ENCODE measurements at regions not wholly inside any gene's neighbourhood (a gene's known extent, or its start where the extent isn't known, plus 50 kb on each side); places are given as distances from the start of the nearest gene placed in this dataset.

DNA sequence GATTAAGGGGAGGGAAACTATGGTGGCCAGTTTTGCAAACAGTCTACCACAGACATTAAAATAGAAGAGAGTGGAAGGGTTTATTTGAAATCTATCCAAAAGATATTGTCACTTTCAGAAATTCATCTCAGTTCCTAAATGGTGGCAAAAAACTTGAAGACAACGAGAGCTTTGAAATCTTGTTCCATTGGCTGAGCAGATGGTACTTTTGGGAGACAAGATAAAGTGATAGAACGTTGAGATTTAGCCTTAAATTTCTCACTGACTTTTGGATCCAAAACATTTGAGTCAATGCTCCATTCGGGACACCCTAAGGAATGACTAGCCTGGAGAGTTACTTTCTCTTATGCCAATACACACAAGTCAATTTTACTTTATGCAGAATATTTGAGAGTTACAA, 319.1 kb upstream of the LARGE1 start:
- DNase-seq (ENCODE audit: low read depth) = no peak
- TF ChIP-seq, protein P1, sequence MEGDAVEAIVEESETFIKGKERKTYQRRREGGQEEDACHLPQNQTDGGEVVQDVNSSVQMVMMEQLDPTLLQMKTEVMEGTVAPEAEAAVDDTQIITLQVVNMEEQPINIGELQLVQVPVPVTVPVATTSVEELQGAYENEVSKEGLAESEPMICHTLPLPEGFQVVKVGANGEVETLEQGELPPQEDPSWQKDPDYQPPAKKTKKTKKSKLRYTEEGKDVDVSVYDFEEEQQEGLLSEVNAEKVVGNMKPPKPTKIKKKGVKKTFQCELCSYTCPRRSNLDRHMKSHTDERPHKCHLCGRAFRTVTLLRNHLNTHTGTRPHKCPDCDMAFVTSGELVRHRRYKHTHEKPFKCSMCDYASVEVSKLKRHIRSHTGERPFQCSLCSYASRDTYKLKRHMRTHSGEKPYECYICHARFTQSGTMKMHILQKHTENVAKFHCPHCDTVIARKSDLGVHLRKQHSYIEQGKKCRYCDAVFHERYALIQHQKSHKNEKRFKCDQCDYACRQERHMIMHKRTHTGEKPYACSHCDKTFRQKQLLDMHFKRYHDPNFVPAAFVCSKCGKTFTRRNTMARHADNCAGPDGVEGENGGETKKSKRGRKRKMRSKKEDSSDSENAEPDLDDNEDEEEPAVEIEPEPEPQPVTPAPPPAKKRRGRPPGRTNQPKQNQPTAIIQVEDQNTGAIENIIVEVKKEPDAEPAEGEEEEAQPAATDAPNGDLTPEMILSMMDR (IDR thresholded peaks at IDR 0.05; ENCODE audit: insufficient read depth, low read depth, low read length, missing control alignments) = no peak
- no peak overlapping the region for H3K4me3 ChIP-seq (ENCODE audit: low read length)

DNA sequence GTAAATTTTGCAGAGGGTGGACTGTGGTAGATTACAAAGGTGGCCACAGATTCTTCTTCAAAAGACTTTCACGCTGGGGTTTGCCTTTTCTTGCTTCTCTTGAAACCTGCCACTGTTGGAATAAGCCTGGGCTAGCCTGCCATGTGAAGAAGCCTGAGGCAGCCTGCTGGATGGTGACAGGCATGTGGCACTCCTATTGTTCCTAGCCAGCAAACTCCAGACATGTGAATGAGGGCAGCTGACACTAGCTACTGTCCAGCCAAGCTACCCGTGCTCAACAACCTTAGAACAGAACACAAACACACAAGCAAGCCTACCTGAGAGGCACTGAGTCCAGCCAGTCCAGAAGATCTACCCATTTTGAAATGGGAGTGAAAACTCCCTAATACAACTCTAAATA, 322.7 kb upstream of the LARGE1 start:
- no peak for DNase-seq (ENCODE audit: low read depth)
- TF ChIP-seq, protein P1 (IDR thresholded peaks at IDR 0.05; ENCODE audit: insufficient read depth, low read depth, low read length, missing control alignments) = no peak
- H3K4me3 ChIP-seq (ENCODE audit: low read length) = no peak overlapping the region

DNA sequence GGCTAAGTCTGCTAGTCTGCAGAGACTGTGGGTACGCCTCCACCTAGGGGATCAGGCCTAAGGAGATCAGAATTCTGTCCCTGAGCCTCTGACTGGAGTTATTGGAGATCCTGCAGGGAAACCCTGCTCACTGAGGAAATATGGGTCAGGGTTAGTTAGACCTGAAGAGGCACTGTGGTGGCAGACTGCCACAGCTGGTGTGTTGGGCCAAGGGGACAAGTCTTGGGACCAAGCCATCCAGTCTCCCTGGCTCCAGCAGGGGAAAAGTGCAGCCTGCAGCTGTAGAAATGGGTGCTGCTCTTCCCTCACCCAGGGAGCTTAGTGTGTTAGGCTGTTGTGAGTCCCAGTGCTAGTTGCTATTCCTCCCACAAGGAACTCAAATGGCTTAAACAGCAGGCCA, 334.8 kb upstream of the LARGE1 start:
- DNase-seq (ENCODE audit: low read depth) = no peak
- TF ChIP-seq, protein P1 (IDR thresholded peaks at IDR 0.05; ENCODE audit: insufficient read depth, low read depth, low read length, missing control alignments) = no peak
- no peak overlapping the region for H3K4me3 ChIP-seq (ENCODE audit: low read length)

DNA sequence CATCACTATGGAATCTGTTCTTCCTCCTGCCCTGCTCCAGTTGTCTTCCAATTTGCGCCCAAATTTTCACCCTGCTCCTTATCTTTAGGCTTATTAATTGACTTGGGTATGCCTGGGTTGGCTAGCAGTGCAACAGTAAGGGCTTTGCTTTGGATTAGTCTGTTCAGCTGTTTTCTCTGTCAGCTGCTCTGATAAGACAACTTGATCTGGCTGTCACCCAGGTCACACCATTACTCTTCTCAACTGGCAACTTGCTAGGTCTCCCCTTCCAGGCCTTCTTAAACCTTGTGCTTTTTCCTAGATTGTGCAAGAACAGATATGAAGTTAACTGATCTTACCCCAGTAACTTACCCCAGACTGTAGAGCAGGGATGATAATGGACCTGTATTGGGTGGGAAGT, 357.8 kb upstream of the LARGE1 start:
- H3K4me3 ChIP-seq (ENCODE audit: low read length) = no peak overlapping the region
- no peak for DNase-seq (ENCODE audit: low read depth)
- TF ChIP-seq, protein P1 (IDR thresholded peaks at IDR 0.05; ENCODE audit: insufficient read depth, low read depth, low read length, missing control alignments) = no peak

DNA sequence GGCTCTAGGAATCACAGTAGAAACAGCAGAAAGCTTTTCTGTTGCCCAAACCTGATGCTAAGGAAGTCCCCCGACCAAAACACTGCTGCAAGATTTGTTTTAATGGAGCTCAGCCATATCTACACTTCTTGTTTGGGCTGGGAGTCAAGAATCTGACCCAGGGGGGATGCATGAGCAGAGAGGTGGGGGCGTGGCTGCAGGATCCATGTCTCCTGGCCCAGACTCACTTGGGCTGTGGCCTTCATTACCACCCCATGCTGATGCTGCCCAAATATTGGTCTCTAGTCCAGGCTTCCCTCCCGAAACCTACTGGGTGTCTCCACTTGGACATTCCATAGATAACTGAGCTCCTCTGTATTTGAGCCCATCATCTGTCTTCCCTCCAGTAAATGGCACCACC, 361.5 kb upstream of the LARGE1 start:
- H3K4me3 ChIP-seq (ENCODE audit: low read length) = no peak overlapping the region
- no peak for DNase-seq (ENCODE audit: low read depth)
- TF ChIP-seq, protein P1 (IDR thresholded peaks at IDR 0.05; ENCODE audit: insufficient read depth, low read depth, low read length, missing control alignments) = no peak

DNA sequence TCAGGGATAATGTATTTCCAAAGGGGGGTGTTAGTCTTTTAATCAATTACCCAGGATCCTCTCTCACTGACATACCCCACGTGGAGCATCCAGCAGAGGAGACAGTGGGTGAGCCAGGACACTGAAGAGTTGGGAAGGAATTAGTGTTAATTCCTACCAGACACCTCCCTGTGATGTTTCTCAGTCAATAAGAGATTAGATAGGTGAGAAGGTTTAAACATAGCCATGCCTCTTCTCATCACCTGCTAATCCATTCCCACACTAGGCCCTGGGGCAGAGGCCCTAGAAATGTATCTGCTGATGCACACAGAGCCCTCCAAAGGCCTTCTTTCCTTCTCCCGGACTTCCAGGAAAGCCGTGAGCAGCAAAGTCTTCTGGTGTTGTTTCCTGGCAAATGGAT, 363.6 kb upstream of the LARGE1 start:
- DNase-seq (ENCODE audit: low read depth) = no peak
- H3K4me3 ChIP-seq (ENCODE audit: low read length) = no peak overlapping the region
- TF ChIP-seq, protein P1 (IDR thresholded peaks at IDR 0.05; ENCODE audit: insufficient read depth, low read depth, low read length, missing control alignments) = no peak

DNA sequence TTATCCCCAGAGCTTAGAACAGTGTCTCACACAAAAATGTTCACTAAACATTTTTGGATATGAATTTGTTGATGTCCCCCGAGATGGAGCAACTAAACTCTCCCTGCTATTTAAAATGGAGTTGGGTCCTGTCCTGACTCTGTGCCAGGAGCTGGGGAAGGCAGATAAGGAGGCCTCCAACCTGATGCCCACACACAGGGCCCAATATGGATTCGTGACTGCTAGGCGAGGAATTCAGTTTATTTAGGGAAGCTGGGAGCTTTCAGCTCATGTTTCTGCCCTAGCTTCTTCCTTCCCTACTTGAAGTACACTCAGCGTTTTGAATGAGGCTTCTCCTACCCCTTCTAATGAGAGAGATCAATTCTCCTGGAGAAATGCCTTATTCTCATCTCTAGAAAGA, 373.0 kb upstream of the LARGE1 start:
- no peak for DNase-seq (ENCODE audit: low read depth)
- TF ChIP-seq, protein P1 (IDR thresholded peaks at IDR 0.05; ENCODE audit: insufficient read depth, low read depth, low read length, missing control alignments) = no peak
- no peak overlapping the region for H3K4me3 ChIP-seq (ENCODE audit: low read length)

Measured in epithelial cell of esophagus (primary cell).